Left ventricle myocardium inferior (tissue), 1 donor: ENCODE measurements at regions not wholly inside any gene's neighbourhood (a gene's known extent, or its start where the extent isn't known, plus 50 kb on each side); places are given as distances from the start of the nearest gene placed in this dataset.

Experiments used
- DNase-seq: peaks from one replicate; pipeline ENCODE4 v3.0.0-alpha.2; 2020
- H3K27ac ChIP-seq: fragments of 200-600 bp; replicated peaks from 2 replicates; pipeline ENCODE4 v1.8.0; 2021
- H3K27me3 ChIP-seq: fragments of 200-600 bp; 2 replicates; pipeline ENCODE4 v1.8.0; 2021; ENCODE audit warnings: low read depth
- H3K36me3 ChIP-seq: fragments of 200-600 bp; 2 replicates; pipeline ENCODE4 v1.8.0; 2021
- H3K4me1 ChIP-seq: fragments of 200-600 bp; 2 replicates; pipeline ENCODE4 v1.8.0; 2021
- H3K4me3 ChIP-seq: fragments of 200-600 bp; 2 replicates; pipeline ENCODE4 v1.8.0; 2021; ENCODE audit warnings: mild to moderate bottlenecking, moderate library complexity
- H3K9me3 ChIP-seq: fragments of 200-600 bp; replicated peaks from 2 replicates; pipeline ENCODE4 v1.8.0; 2021
- intact Hi-C: fragments of 100-400 bp; cut with micrococcal nuclease; formaldehyde crosslinking; loops from one replicate; pipeline ENCODE4 v1.11.0; 2022
- TF ChIP-seq, protein P1 (sequence below): fragments of 200-600 bp; IDR thresholded peaks from 2 replicates; pipeline ENCODE4 v1.8.0; 2021; ENCODE audit warnings: antibody characterized with exemption, mild to moderate bottlenecking, borderline replicate concordance
- donor health status: DM: no; HTN: yes; CAD: no; lungs with severe emphysema.

DNA sequence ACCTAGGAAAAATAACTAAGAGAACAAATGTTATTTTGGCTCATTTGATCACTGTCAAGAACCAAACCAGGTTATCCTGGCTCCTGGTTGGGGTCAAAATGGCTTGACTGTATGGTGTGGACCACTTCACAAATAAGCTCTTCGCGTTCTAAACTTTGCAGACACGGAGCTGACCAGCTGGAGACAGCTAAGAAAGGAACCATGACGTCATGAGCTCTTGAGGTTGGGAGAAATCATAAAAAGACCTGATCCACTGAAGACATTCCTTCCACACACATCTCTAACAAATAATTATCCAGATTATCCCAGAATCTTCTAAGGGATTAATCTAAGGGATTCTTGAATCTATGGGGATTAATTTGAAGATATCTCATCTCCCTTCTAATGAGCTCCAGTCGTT is 321.5 kb upstream of the IGF1R start:
- no peak overlapping the region for H3K4me3 ChIP-seq
- intact Hi-C loops = no loop called here
- H3K27me3 ChIP-seq = peaks cover 64% of the 10 kb centered on the region
- H3K27ac ChIP-seq = no peak overlapping the region
- H3K4me1 ChIP-seq = no peaks in the 10 kb centered on the region
- H3K9me3 ChIP-seq = peaks cover 13% of the 10 kb centered on the region
- TF ChIP-seq, protein P1, sequence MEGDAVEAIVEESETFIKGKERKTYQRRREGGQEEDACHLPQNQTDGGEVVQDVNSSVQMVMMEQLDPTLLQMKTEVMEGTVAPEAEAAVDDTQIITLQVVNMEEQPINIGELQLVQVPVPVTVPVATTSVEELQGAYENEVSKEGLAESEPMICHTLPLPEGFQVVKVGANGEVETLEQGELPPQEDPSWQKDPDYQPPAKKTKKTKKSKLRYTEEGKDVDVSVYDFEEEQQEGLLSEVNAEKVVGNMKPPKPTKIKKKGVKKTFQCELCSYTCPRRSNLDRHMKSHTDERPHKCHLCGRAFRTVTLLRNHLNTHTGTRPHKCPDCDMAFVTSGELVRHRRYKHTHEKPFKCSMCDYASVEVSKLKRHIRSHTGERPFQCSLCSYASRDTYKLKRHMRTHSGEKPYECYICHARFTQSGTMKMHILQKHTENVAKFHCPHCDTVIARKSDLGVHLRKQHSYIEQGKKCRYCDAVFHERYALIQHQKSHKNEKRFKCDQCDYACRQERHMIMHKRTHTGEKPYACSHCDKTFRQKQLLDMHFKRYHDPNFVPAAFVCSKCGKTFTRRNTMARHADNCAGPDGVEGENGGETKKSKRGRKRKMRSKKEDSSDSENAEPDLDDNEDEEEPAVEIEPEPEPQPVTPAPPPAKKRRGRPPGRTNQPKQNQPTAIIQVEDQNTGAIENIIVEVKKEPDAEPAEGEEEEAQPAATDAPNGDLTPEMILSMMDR = no peak
- H3K36me3 ChIP-seq = no peaks in the 10 kb centered on the region
- DNase-seq = no peak

DNA sequence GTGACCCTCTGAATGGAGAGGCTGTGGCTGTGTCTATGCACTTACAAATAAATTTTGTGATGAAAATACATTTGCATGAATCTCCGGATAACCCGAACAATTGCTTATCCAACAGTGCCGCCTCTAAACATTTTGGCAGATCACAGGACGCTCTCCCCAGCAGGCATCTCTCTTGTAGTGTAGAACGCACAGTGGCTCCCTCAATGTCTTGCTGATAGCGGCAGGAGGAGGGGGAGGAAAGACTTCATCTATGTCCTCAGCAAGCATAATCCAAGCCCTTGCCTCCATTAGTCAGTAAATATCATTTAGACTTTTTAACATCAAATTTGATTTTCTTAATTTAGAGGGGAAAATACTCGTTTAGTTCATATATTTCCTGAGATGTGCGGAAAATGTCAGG is 318.1 kb upstream of the IGF1R start:
- peaks cover 69% of the 10 kb centered on the region for H3K27me3 ChIP-seq
- H3K4me1 ChIP-seq = no peaks in the 10 kb centered on the region
- intact Hi-C loops = no loop called here
- no peak overlapping the region for H3K27ac ChIP-seq
- no peak for DNase-seq
- H3K4me3 ChIP-seq = no peak overlapping the region
- no peaks in the 10 kb centered on the region for H3K36me3 ChIP-seq
- TF ChIP-seq, protein P1 = no peak
- H3K9me3 ChIP-seq = peaks cover under 1% of the 10 kb centered on the region

DNA sequence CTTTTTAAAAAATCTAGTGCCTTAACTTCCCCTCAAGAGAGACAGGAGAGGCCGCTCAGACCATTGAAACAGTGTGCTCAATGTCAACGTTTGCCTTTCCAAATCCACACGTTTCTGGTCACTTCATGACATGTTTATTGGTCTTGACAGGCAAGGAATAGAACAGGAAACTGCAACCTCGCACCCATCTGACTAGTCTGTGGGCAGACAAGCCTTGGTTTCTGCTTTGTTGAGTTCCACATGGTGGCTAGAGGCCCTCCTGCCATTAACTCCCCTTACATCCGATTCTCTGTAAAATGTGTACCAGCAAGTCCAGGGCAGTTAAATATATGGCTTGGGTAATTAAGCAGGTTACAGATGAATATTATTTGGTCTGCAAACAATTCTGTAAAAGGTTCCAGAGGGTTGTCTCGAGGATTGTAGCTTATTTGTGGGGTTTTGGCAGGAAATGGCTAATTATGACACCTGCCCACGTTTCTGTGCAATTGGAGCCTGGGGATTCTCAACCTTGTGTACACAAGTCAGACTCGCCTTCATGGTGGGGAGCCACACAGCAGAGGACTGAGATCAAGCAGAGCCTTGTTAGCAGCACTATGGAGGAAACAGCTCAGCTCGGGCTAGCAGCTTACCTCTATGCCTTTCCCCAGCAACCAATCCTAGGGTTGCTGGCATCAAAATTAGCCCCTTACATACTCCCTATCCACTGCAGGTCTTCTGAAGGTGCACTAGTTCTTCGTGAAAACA is 317.5 kb upstream of the IGF1R start:
- Histone ChIP-seq H3K9me3 (no peaks in the 10 kb centered on the region), H3K36me3 (no peaks in the 10 kb centered on the region), H3K27ac (no peak overlapping the region), H3K27me3 (peaks cover 63% of the 10 kb centered on the region), H3K4me1 (no peaks in the 10 kb centered on the region), H3K4me3 (no peak overlapping the region)
- TF ChIP-seq, protein P1 = no peak
- DNase-seq = no peak
- intact Hi-C loops = no loop called here

DNA sequence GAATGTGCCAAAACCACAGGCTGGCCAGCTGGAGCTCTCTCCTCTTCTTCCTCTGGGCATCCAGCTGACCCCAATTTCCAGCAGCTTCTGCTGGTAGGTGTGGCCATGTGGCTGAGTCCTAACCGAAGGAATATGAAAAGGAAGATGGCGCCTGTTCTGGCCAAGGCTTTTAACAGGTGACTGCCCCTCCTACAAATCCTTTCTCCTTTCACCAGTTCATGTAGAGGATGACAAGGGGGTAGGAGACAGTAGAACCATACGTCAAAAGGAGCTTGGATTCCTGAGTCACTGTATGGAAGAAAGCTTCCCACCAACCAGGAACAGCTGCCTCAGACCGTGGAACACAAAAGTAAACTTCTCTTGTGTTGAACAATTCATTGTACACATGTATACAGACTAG is 316.7 kb upstream of the IGF1R start:
- H3K27ac ChIP-seq = no peak overlapping the region
- DNase-seq = no peak
- intact Hi-C loops = no loop called here
- no peaks in the 10 kb centered on the region for H3K36me3 ChIP-seq
- H3K4me1 ChIP-seq = no peaks in the 10 kb centered on the region
- H3K9me3 ChIP-seq = no peaks in the 10 kb centered on the region
- H3K27me3 ChIP-seq = peaks cover 55% of the 10 kb centered on the region
- no peak overlapping the region for H3K4me3 ChIP-seq
- TF ChIP-seq, protein P1 = no peak

DNA sequence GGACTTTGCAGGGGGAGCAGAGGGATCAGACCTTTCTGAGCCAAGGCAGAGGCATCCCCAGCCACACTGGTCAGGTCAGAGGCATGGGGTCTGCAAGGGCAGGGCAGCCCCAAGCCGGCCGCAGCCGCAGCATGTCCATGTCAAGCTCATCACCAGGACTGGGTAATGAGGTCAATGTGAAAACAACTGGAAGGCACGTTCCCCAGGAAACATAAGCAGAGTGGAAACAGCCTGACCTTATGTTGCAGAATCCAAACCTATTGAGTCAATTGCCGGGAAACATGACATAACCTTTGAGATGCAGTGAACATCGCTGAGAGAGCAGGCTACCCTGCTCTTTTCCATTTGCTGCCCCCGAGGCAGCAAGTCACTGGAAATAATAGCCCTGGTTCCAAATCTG is 315.1 kb upstream of the IGF1R start:
- intact Hi-C loops = no loop called here
- Histone ChIP-seq H3K4me3 (no peak overlapping the region), H3K27ac (no peak overlapping the region), H3K4me1 (no peaks in the 10 kb centered on the region), H3K9me3 (no peaks in the 10 kb centered on the region), H3K27me3 (peaks cover 43% of the 10 kb centered on the region), H3K36me3 (no peaks in the 10 kb centered on the region)
- TF ChIP-seq, protein P1 = no peak
- no peak for DNase-seq
